ENCODE measurements at regions not wholly inside any gene's neighbourhood (a gene's known extent, or its start where the extent isn't known, plus 50 kb on each side); places are given as distances from the start of the nearest gene placed in this dataset.

DNA sequence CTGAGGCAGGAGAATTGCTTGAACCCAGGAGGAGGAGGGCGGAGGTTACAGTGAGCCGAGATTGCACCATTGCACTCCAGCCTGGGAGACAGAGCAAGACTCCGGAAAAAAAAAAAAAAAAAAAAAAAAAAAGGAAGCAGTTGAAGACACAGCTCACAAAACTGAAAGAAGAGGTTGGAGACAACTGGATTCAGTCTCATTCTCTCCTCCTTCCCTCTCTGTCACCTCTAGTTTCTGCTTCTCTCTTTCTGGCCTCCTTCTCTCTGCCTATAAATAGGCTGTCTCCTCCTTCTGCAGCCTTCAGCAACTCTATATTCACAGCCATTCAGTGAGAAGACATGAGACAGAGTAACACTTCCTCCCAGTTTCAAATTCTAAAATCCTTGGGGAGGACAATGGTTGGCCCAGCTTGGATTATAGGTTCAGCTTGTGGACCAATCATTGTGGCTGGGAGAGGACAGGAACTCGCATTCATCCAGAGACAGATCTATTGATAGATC is 125.6 kb upstream of the HABP2 start:
- H3K4me3 ChIP-seq, result no peak overlapping the region
- WGBS (ENCODE audit: insufficient coverage, low coverage, missing lambda C conversion rate), result 0% methylated on average over 1 of the region's 4 CpGs
- no peak overlapping the region for H3K27ac ChIP-seq (ENCODE audit: extremely low read depth, low read depth, low read length)
- no peaks in the 10 kb centered on the region for H4K20me1 ChIP-seq (replicated peaks; ENCODE audit: control insufficient read depth, insufficient read depth, low read length)
- TF ChIP-seq PCBP2 (IDR thresholded peaks at IDR 0.05; ENCODE audit: low read depth, low read length, poor library complexity, severe bottlenecking) (no peak), POLR3A (IDR thresholded peaks at IDR 0.05; ENCODE audit: borderline replicate concordance, extremely low read depth, insufficient read depth, insufficient read length) (no peak), HIVEP1 (CRISPR knock-in tag; IDR thresholded peaks at IDR 0.05) (no peak), ZNF347 (CRISPR knock-in tag; IDR thresholded peaks at IDR 0.05; ENCODE audit: low read depth) (no peak), MXI1 (IDR thresholded peaks at IDR 0.05; ENCODE audit: low read depth, low read length) (no peak), RBM25 (IDR thresholded peaks at IDR 0.05; ENCODE audit: low read depth, low read length, severe bottlenecking) (no peak), NR2C2 (CRISPR knock-in tag; IDR thresholded peaks at IDR 0.05) (no peak), NR2C2 (tag; IDR thresholded peaks at IDR 0.05) (no peak), POLR2A (conservative IDR thresholded peaks at IDR 0.05) (no peak), GTF2F1 (IDR thresholded peaks at IDR 0.05; ENCODE audit: low read depth, low read length) (no peak), BCL6 (CRISPR knock-in tag; IDR thresholded peaks at IDR 0.05) (no peak), PHF21A (IDR thresholded peaks at IDR 0.05; ENCODE audit: borderline replicate concordance, low read depth) (no peak), FOXK2 (conservative IDR thresholded peaks at IDR 0.05 in 1 of 2, IDR thresholded peaks at IDR 0.05 in 1 of 2; ENCODE audit: low read depth in 2 of 2) (no peak), ZNF354B (CRISPR knock-in tag; IDR thresholded peaks at IDR 0.05) (no peak), CBX1 (IDR thresholded peaks at IDR 0.05; ENCODE audit: low read depth) (no peak), TGIF2 (CRISPR knock-in tag; IDR thresholded peaks at IDR 0.05) (no peak), ESRRB (CRISPR knock-in tag; IDR thresholded peaks at IDR 0.05; ENCODE audit: borderline replicate concordance) (no peak)
- TF ChIP-seq, protein P1, sequence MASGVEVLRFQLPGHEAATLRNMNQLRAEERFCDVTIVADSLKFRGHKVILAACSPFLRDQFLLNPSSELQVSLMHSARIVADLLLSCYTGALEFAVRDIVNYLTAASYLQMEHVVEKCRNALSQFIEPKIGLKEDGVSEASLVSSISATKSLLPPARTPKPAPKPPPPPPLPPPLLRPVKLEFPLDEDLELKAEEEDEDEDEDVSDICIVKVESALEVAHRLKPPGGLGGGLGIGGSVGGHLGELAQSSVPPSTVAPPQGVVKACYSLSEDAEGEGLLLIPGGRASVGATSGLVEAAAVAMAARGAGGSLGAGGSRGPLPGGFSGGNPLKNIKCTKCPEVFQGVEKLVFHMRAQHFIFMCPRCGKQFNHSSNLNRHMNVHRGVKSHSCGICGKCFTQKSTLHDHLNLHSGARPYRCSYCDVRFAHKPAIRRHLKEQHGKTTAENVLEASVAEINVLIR (CRISPR knock-in tag; IDR thresholded peaks at IDR 0.05), result no peak
- in situ Hi-C loops (cut with MboI), result no loop called here
- H3K4me2 ChIP-seq (ENCODE audit: insufficient read depth, low read length), result no peak overlapping the region
- H3K9me1 ChIP-seq (ENCODE audit: control insufficient read depth, insufficient read depth, low read length), result no peaks in the 10 kb centered on the region
- BruUV-seq (replicated peaks), result no TSS peak
- intact Hi-C loops (cut with micrococcal nuclease), result no loop called here
- no peaks in the 10 kb centered on the region; a peak in 2 of 5 replicates for H3K27me3 ChIP-seq (ENCODE audit: control insufficient read depth in 2 of 2, insufficient read depth in 2 of 2, low read length in 2 of 2)
- no peak overlapping the region for H2AFZ ChIP-seq (ENCODE audit: low read depth, low read length)
- no peak overlapping the region for H3K9ac ChIP-seq (ENCODE audit: insufficient read depth in 1 of 2, low read depth in 2 of 2, low read length in 2 of 2)
- ChIA-PET POLR2A (interaction anchor here (1.3 kb wide), 1 partner anchor 9 kb away, joined by 3 read pairs; no protein-coding TSS in a partner anchor), CTCF (ENCODE audit: low intra/inter-chr PET ratio) (no interaction called here)
- no peaks in the 10 kb centered on the region for H3K79me2 ChIP-seq (ENCODE audit: control insufficient read depth, insufficient read depth, low read length)
- H3K9me3 ChIP-seq (replicated peaks; ENCODE audit: control insufficient read depth, insufficient read depth, low read depth, low read length), result no peaks in the 10 kb centered on the region
- no peaks in the 10 kb centered on the region for H3K36me3 ChIP-seq (ENCODE audit: control insufficient read depth, insufficient read depth, low read length)
- DNase-seq (ENCODE audit: extremely low read depth in 1 of 4, low spot score in 3 of 4) (no peak), FAIRE-seq (no peak), ATAC-seq (no peak)
- H3K4me1 ChIP-seq (replicated peaks in 1 of 2; ENCODE audit: control insufficient read depth in 2 of 2, insufficient read depth in 2 of 2, low read length in 2 of 2), result no peaks in the 10 kb centered on the region

All from K562 (cell line).